Breast epithelium (tissue), 3 donors: ENCODE measurements at regions not wholly inside any gene's neighbourhood (a gene's known extent, or its start where the extent isn't known, plus 50 kb on each side); places are given as distances from the start of the nearest gene placed in this dataset.

ENCODE experiments used
- POLR2A ChIP-seq: fragments of 450-650 bp; IDR thresholded peaks from one replicate; pipeline ENCODE4 v1.6.1; 2016; ENCODE audit warnings: antibody characterized with exemption, mild to moderate bottlenecking, moderate library complexity
- POLR2AphosphoS5 ChIP-seq, 3 donors: sonication (generic); formaldehyde crosslinking; IDR thresholded peaks; one replicate each; pipeline ENCODE4 v1.6.1; 2017; ENCODE audit warnings: antibody characterized with exemption in 3 of 3

- TF ChIP-seq POLR2A, result no peak
- TF ChIP-seq POLR2AphosphoS5 (IDR thresholded peaks at IDR 0.05), result no peak
Observed at GRCh38 chr4:135552131-135552530, 1350.5 kb upstream of the PABPC4L start.
